ENCODE measurements at regions not wholly inside any gene's neighbourhood (a gene's known extent, or its start where the extent isn't known, plus 50 kb on each side); places are given as distances from the start of the nearest gene placed in this dataset.

DNA sequence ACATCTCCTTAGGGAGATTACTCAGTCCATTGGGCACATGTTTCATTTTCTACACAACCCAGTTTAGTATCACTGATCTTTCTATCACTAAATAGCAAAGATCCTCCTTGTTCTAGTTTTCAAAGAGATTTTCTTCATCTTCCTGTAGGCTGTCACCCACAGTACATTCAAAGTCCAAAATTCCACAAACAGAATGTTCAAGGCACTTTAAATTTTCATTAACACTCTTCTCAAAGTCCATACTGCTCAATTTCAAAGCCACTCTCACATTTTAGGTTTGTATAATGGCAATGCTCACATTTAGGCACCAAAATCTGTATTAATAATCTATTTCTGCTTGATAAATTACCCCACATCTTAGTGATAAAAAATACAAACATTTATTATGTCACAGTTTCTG is 152.8 kb downstream of the FSIP2 start:
- H3K27me3 ChIP-seq (ENCODE audit: control insufficient read depth, insufficient read depth, low read length), result no peaks in the 10 kb centered on the region
- H3K9me3 ChIP-seq (replicated peaks; ENCODE audit: low read length), result no peaks in the 10 kb centered on the region
- no peak overlapping the region for H3K4me3 ChIP-seq (ENCODE audit: low read length)
- no peak overlapping the region for H3K9ac ChIP-seq (ENCODE audit: low read depth, low read length)
- no peak overlapping the region for H3K4me2 ChIP-seq (ENCODE audit: low read length)
- no peaks in the 10 kb centered on the region for H3K4me1 ChIP-seq (ENCODE audit: control insufficient read depth, insufficient read depth, low read length)
- no peaks in the 10 kb centered on the region for H3K36me3 ChIP-seq (ENCODE audit: insufficient read depth, low read length)

DNA sequence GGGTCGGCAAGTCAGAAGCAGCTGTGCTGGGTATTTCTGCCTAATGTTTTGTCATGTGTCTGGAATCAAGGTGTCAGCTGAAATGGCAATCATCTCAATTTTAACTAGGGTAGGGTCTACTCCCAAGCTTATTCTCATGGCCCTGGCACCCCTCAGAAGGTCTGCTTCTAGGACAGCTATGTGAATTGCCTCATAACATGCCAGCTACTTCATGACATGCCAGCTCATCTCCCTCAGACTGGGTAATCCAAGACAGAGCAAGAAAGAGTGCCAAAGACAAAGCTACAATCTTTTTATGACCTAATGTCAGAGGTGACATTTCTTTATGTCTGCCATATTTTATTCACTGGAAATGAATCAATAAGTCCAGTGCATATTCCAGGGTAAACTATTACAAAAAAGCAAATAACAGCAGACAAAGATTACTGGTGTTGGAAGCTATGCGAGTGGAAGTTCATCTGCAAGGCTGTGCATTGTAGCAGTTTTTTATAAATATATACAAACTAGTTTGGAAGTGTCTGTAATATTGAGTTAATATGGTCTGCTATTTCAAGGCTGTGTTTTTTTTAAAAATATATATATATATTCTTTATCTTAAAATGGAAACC is 153.3 kb downstream of the FSIP2 start:
- H3K27me3 ChIP-seq (ENCODE audit: control insufficient read depth, insufficient read depth, low read length), result no peaks in the 10 kb centered on the region
- H3K36me3 ChIP-seq (ENCODE audit: insufficient read depth, low read length), result no peaks in the 10 kb centered on the region
- no peak overlapping the region for H3K9ac ChIP-seq (ENCODE audit: low read depth, low read length)
- no peak overlapping the region for H3K4me3 ChIP-seq (ENCODE audit: low read length)
- no peaks in the 10 kb centered on the region for H3K4me1 ChIP-seq (ENCODE audit: control insufficient read depth, insufficient read depth, low read length)
- no peak overlapping the region for H3K4me2 ChIP-seq (ENCODE audit: low read length)
- H3K9me3 ChIP-seq (replicated peaks; ENCODE audit: low read length), result no peaks in the 10 kb centered on the region

DNA sequence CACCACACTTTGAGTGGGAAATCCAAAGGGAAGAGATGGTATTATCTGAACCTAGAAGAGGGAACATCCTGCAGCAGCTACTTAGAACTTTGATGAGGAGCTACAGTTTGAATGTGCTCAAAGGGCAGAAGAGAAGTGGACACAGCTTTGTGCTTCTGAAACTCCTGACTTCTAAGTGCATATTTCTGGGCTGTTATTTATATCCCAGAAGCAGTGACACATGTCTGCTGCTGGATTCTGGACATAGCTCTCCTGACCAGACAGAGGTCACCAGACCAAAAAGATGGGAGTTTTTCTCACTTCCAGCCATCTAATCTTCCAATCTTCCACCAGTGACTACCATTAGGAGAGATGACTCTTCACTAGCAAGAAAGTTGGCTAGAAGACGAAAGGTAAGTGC is 153.9 kb downstream of the FSIP2 start:
- Histone ChIP-seq H3K4me2 (ENCODE audit: low read length) (no peak overlapping the region), H3K9ac (ENCODE audit: low read depth, low read length) (no peak overlapping the region)

DNA sequence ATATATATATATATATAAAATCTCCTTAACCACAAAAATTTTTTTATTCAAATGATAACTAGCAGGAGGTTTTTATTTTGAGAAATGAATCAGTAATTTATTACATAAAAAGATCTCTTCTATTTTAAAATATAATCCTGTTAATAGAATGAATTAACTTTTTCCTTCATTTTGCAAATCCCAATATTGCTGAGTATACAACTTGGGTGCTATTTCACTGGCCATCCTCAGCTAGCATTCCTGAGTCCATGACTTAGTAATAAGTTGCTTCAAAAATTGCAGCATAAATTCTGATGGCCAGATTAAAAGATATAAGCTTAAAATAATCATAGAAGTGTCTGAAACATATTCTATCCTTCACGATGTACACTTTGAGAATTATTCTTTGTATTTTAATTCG is 155.6 kb downstream of the FSIP2 start:
- no peaks in the 10 kb centered on the region for H3K36me3 ChIP-seq (ENCODE audit: insufficient read depth, low read length)
- H3K27me3 ChIP-seq (ENCODE audit: control insufficient read depth, insufficient read depth, low read length), result no peaks in the 10 kb centered on the region
- no peak overlapping the region for H3K4me2 ChIP-seq (ENCODE audit: low read length)
- H3K4me3 ChIP-seq (ENCODE audit: low read length), result no peak overlapping the region
- no peak overlapping the region for H3K9ac ChIP-seq (ENCODE audit: low read depth, low read length)
- H3K4me1 ChIP-seq (ENCODE audit: control insufficient read depth, insufficient read depth, low read length), result no peaks in the 10 kb centered on the region
- no peaks in the 10 kb centered on the region for H3K9me3 ChIP-seq (replicated peaks; ENCODE audit: low read length)

More for the DNA sequence above, 153.9 kb downstream of the FSIP2 start:
- Histone ChIP-seq H3K27me3 (ENCODE audit: control insufficient read depth, insufficient read depth, low read length) (no peaks in the 10 kb centered on the region), H3K4me1 (ENCODE audit: control insufficient read depth, insufficient read depth, low read length) (no peaks in the 10 kb centered on the region), H3K9me3 (replicated peaks; ENCODE audit: low read length) (no peaks in the 10 kb centered on the region), H3K36me3 (ENCODE audit: insufficient read depth, low read length) (no peaks in the 10 kb centered on the region), H3K4me3 (ENCODE audit: low read length) (no peak overlapping the region)

DNA sequence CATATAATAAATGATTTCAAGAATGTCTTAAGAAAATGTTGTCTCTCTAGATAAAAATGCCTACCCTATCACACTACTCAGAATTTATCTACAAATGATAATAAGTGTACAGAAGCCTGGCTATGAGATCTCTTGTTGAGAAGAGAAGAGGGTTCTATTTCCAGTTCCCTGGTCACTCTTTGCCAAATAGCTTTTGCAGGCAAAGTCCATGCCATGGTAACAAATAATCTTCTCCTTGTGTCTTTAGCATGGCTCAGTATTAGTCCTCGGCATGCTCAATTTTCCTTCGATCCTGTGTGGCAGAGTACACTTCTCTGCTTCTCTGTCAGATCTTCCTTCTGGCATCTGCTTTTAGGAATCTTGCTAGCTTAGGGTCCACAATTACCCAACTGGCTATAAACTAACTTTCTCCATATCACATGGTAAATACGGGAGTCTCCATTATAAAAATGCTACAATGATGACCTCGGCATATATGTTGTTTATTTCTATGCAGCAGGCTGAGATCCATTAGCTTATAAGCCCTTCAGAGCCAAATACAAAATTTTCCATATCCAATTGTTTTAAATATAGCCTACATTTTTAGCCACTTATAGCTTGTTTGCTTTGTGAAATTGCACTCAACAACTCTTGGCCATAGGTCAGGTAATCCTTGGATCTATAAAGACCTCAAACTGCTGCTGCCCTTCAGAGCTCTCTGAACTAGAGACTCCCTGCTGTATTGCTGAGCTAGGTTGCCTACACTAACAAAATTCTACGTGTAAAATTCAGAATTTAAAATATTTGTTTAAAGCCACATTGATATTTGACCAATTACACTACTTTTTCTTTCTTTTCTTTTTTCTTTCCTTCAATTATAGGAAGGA is 157.5 kb downstream of the FSIP2 start:
- H3K4me1 ChIP-seq (ENCODE audit: control insufficient read depth, insufficient read depth, low read length), result no peaks in the 10 kb centered on the region
- H3K4me3 ChIP-seq (ENCODE audit: low read length), result no peak overlapping the region
- H3K9me3 ChIP-seq (replicated peaks; ENCODE audit: low read length), result no peaks in the 10 kb centered on the region
- no peak overlapping the region for H3K4me2 ChIP-seq (ENCODE audit: low read length)
- no peaks in the 10 kb centered on the region for H3K36me3 ChIP-seq (ENCODE audit: insufficient read depth, low read length)
- no peaks in the 10 kb centered on the region for H3K27me3 ChIP-seq (ENCODE audit: control insufficient read depth, insufficient read depth, low read length)
- no peak overlapping the region for H3K9ac ChIP-seq (ENCODE audit: low read depth, low read length)

DNA sequence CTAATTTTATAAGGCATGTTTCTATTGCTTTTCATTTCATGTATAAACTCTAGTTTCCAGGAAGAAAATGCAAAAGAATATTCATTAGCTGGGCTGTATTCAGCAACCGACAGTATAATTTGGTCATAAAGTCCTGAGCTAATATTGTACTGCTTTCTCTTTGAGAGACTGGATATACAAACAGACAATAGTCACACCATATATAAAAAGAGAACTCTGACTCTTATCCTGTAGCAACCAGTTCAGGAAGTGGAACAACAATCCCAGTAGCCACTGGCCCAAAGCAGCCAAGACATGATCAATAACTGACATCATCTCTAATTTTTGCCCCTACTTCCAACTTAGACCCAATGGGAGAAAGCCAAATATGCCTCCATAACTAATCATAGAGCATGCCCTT is 160.8 kb downstream of the FSIP2 start:
- Histone ChIP-seq H3K36me3 (ENCODE audit: insufficient read depth, low read length) (no peaks in the 10 kb centered on the region), H3K9ac (ENCODE audit: low read depth, low read length) (no peak overlapping the region), H3K9me3 (replicated peaks; ENCODE audit: low read length) (no peaks in the 10 kb centered on the region), H3K4me2 (ENCODE audit: low read length) (no peak overlapping the region), H3K4me3 (ENCODE audit: low read length) (no peak overlapping the region), H3K27me3 (ENCODE audit: control insufficient read depth, insufficient read depth, low read length) (no peaks in the 10 kb centered on the region), H3K4me1 (ENCODE audit: control insufficient read depth, insufficient read depth, low read length) (no peaks in the 10 kb centered on the region)

DNA sequence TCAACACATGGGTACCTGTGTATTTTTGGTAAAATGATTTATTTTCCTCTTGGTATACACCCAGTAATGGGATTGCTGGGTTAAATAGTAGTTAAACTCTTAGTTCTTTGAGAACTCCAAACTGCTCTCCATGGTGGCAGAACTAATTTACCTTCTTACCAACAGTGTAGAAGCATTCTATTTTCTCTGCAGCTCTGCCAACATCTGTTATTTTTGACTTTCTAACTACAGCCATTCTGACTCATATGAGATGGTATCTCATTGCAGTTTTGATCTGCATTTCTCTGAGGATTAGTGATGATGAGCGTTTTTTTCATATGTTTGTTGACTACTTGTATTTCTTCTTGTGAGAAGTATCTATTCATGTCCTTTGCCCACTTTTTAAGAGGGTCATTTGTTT is 180.6 kb downstream of the FSIP2 start:
- Histone ChIP-seq H3K36me3 (ENCODE audit: insufficient read depth, low read length) (no peaks in the 10 kb centered on the region), H3K9me3 (replicated peaks; ENCODE audit: low read length) (no peaks in the 10 kb centered on the region)

DNA sequence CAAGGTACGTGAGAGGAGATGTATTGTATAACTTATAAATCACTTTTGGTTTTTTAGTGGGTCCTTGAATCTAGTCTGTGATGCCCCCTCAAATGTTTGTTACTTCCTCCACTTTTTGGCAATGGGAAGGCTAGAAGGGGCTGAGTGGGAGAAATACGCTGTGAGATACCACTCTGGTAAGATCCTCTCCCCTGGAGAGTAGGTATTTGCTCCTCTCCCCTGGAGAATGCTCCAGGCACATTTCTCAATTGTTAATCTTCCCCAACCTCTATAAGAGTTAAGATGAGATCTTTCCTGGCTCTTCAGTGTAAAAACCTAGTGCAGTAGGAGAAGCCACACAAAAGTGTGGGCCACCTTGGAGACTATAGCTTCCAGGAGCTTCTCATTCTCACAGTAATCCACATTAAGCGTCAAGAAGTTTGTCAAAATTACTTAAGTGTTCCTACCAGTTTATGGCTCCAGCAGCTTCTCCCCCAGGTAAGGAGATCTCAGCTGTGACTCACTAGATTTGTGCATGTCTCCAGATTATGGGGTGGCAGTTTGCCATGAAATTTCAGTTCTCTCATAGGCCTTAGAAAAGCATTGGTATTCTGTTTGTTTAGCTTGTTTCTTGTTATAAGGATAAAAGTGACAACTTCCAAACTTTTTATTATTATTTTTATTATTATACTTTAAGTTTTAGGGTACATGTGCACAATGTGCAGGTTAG is 182.6 kb downstream of the FSIP2 start:
- no peak overlapping the region for H3K4me3 ChIP-seq (ENCODE audit: low read length)
- no peaks in the 10 kb centered on the region for H3K27me3 ChIP-seq (ENCODE audit: control insufficient read depth, insufficient read depth, low read length)
- no peaks in the 10 kb centered on the region for H3K36me3 ChIP-seq (ENCODE audit: insufficient read depth, low read length)
- no peak overlapping the region for H3K9ac ChIP-seq (ENCODE audit: low read depth, low read length)
- H3K4me1 ChIP-seq (ENCODE audit: control insufficient read depth, insufficient read depth, low read length), result no peaks in the 10 kb centered on the region
- H3K9me3 ChIP-seq (replicated peaks; ENCODE audit: low read length), result no peaks in the 10 kb centered on the region
- no peak overlapping the region for H3K4me2 ChIP-seq (ENCODE audit: low read length)

More for the DNA sequence above, 180.6 kb downstream of the FSIP2 start:
- H3K9ac ChIP-seq (ENCODE audit: low read depth, low read length), result no peak overlapping the region
- H3K4me3 ChIP-seq (ENCODE audit: low read length), result no peak overlapping the region
- H3K27me3 ChIP-seq (ENCODE audit: control insufficient read depth, insufficient read depth, low read length), result no peaks in the 10 kb centered on the region
- no peaks in the 10 kb centered on the region for H3K4me1 ChIP-seq (ENCODE audit: control insufficient read depth, insufficient read depth, low read length)
- no peak overlapping the region for H3K4me2 ChIP-seq (ENCODE audit: low read length)

- Histone ChIP-seq H3K4me1 (ENCODE audit: control insufficient read depth, insufficient read depth, low read length) (no peaks in the 10 kb centered on the region), H3K36me3 (ENCODE audit: insufficient read depth, low read length) (no peaks in the 10 kb centered on the region), H3K4me3 (ENCODE audit: low read length) (no peak overlapping the region), H3K9ac (ENCODE audit: low read depth, low read length) (no peak overlapping the region), H3K9me3 (replicated peaks; ENCODE audit: low read length) (no peaks in the 10 kb centered on the region), H3K4me2 (ENCODE audit: low read length) (no peak overlapping the region), H3K27me3 (ENCODE audit: control insufficient read depth, insufficient read depth, low read length) (no peaks in the 10 kb centered on the region)
These were observed 195.6 kb downstream of the FSIP2 start for GRCh38 chr2:185934232-185934631.

- no peaks in the 10 kb centered on the region for H3K4me1 ChIP-seq (ENCODE audit: control insufficient read depth, insufficient read depth, low read length)
- H3K4me2 ChIP-seq (ENCODE audit: low read length), result no peak overlapping the region
- H3K27me3 ChIP-seq (ENCODE audit: control insufficient read depth, insufficient read depth, low read length), result no peaks in the 10 kb centered on the region
- no peaks in the 10 kb centered on the region for H3K36me3 ChIP-seq (ENCODE audit: insufficient read depth, low read length)
- no peak overlapping the region for H3K4me3 ChIP-seq (ENCODE audit: low read length)
- no peak overlapping the region for H3K9ac ChIP-seq (ENCODE audit: low read depth, low read length)
- no peaks in the 10 kb centered on the region for H3K9me3 ChIP-seq (replicated peaks; ENCODE audit: low read length)
These were observed 201.3 kb downstream of the FSIP2 start for GRCh38 chr2:185939858-185940257.

DNA sequence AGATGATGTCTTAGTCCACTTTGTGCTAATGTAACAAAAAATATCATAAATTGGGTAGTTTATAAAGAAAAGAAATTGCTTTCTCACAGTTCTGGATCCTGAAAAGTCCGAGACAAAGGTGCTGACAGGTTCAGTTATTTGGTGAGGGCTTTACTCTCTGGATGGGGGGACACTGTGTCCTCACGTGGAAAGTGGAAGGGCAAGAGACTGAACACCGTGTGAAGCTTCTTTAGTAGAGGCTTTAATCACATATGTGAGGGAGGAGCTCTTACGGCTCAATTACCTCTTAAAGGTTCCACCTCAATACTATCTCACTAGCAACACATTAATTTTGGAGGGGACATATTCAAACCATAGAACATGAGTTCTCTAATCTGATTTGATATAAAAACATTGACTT is 204.3 kb downstream of the FSIP2 start:
- Histone ChIP-seq H3K36me3 (ENCODE audit: insufficient read depth, low read length) (no peaks in the 10 kb centered on the region), H3K27me3 (ENCODE audit: control insufficient read depth, insufficient read depth, low read length) (no peaks in the 10 kb centered on the region), H3K9me3 (replicated peaks; ENCODE audit: low read length) (no peaks in the 10 kb centered on the region), H3K4me3 (ENCODE audit: low read length) (no peak overlapping the region), H3K9ac (ENCODE audit: low read depth, low read length) (no peak overlapping the region), H3K4me2 (ENCODE audit: low read length) (no peak overlapping the region), H3K4me1 (ENCODE audit: control insufficient read depth, insufficient read depth, low read length) (no peaks in the 10 kb centered on the region)

Data from skeletal muscle satellite cell (primary cell).